Fibroblast of lung (primary cell): ENCODE measurements at regions not wholly inside any gene's neighbourhood (a gene's known extent, or its start where the extent isn't known, plus 50 kb on each side); places are given as distances from the start of the nearest gene placed in this dataset.
A peak's percentile ranks its signal among the peaks of the same experiment; 100 is the strongest.

Source experiments
- DNase-seq, 2 donors: peaks; one replicate each; pipeline versions ENCODE4 v3.0.0 to v3.0.0-alpha.2; 2010; ENCODE audit warnings: low read depth in 2 of 2
- H2AFZ ChIP-seq: 2 replicates; pipeline ENCODE4 v1.5.1; 2012; ENCODE audit warnings: low read length, control low read depth, inconsistent platforms
- H3K27ac ChIP-seq: 2 replicates; pipeline ENCODE4 v1.5.1; 2011; ENCODE audit warnings: low read length, control low read depth; ENCODE audit not compliant: insufficient read depth
- H3K27me3 ChIP-seq: 2 replicates; pipeline ENCODE4 v1.5.1; 2011; ENCODE audit warnings: mild to moderate bottlenecking, low read length; ENCODE audit not compliant: control insufficient read depth, insufficient read depth
- H3K36me3 ChIP-seq: 2 replicates; pipeline ENCODE4 v1.5.1; 2011; ENCODE audit warnings: low read length; ENCODE audit not compliant: control insufficient read depth, insufficient read depth
- H3K4me1 ChIP-seq: 2 replicates; pipeline ENCODE4 v1.5.1; 2011; ENCODE audit warnings: low read length; ENCODE audit not compliant: control insufficient read depth, insufficient read depth; ENCODE audit errors: extremely low read depth
- H3K4me2 ChIP-seq: 2 replicates; pipeline ENCODE4 v1.5.1; 2011; ENCODE audit warnings: low read length, control low read depth; ENCODE audit not compliant: insufficient read depth; ENCODE audit errors: extremely low read depth
- H3K4me3 ChIP-seq, 4 experiments: fragments of 200-600 bp in 1 of 4; sonication (generic) in 1 of 4; replicated peaks in 1 of 4; 2 replicates each; pipeline ENCODE4 v1.5.1; 2011 to 2016; ENCODE audit warnings: low read length in 4 of 4, low read depth in 3 of 4, mild to moderate bottlenecking in 3 of 4, control low read depth in 2 of 4, inconsistent platforms in 1 of 4, mixed read lengths in 1 of 4; ENCODE audit not compliant: insufficient read depth in 1 of 4; ENCODE audit errors: control extremely low read depth in 1 of 4
- H3K79me2 ChIP-seq: 2 replicates; pipeline ENCODE4 v1.5.1; 2012; ENCODE audit warnings: mild to moderate bottlenecking, low read length, inconsistent platforms; ENCODE audit not compliant: control insufficient read depth, insufficient read depth
- H3K9ac ChIP-seq: 2 replicates; pipeline ENCODE4 v1.5.1; 2011; ENCODE audit warnings: mild to moderate bottlenecking, low read length, control low read depth; ENCODE audit not compliant: insufficient read depth
- H3K9me3 ChIP-seq: 2 replicates; pipeline ENCODE4 v1.5.1; 2012; ENCODE audit warnings: low read depth, low read length; ENCODE audit not compliant: control insufficient read depth, insufficient read depth
- H4K20me1 ChIP-seq: 2 replicates; pipeline ENCODE4 v1.5.1; 2011; ENCODE audit warnings: low read length; ENCODE audit not compliant: control insufficient read depth, insufficient read depth; ENCODE audit errors: extremely low read depth
- EZH2 ChIP-seq: IDR thresholded peaks from 2 replicates; pipeline ENCODE4 v1.5.1; 2012; ENCODE audit warnings: low read length, control low read depth, mild to moderate bottlenecking; ENCODE audit errors: missing control alignments
- TF ChIP-seq, protein P1 (sequence below), 2 donors: IDR thresholded peaks in 1 of 2; conservative IDR thresholded peaks in 1 of 2; 1 replicate in 1 of 2; 2 replicates in 1 of 2; pipeline ENCODE4 v1.5.1; 2011 to 2012; ENCODE audit warnings: low read length in 2 of 2, control low read depth in 1 of 2, inconsistent platforms in 1 of 2, low read depth in 1 of 2, mild to moderate bottlenecking in 1 of 2

DNA sequence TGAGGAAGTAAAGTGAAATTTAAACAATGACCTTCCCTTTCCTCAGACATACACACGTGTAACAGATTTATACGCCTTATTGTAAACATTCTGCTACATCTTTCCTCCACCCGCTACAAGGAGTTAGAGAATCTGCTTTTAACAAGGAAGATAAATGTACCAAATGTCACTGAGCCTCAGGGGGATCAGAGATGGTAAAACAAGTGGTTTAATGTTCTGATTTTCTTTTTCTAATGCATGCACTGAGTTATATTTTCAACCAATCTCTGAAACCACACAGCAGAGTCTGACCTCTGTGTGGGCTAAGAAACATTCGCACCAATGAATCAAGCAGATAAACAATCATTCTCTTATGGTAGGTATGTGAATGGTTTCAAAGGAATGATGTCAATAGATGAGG lies 599.5 kb downstream of the ARL4A start:
- DNase-seq = peak in 1 of 2 donors; percentile 47
- H3K9ac ChIP-seq = no peak overlapping the region
- no peaks in the 10 kb centered on the region for H3K27me3 ChIP-seq
- H3K4me3 ChIP-seq = no peak overlapping the region
- TF ChIP-seq, protein P1, sequence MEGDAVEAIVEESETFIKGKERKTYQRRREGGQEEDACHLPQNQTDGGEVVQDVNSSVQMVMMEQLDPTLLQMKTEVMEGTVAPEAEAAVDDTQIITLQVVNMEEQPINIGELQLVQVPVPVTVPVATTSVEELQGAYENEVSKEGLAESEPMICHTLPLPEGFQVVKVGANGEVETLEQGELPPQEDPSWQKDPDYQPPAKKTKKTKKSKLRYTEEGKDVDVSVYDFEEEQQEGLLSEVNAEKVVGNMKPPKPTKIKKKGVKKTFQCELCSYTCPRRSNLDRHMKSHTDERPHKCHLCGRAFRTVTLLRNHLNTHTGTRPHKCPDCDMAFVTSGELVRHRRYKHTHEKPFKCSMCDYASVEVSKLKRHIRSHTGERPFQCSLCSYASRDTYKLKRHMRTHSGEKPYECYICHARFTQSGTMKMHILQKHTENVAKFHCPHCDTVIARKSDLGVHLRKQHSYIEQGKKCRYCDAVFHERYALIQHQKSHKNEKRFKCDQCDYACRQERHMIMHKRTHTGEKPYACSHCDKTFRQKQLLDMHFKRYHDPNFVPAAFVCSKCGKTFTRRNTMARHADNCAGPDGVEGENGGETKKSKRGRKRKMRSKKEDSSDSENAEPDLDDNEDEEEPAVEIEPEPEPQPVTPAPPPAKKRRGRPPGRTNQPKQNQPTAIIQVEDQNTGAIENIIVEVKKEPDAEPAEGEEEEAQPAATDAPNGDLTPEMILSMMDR (conservative IDR thresholded peaks at IDR 0.05 in 1 of 2, IDR thresholded peaks at IDR 0.05 in 1 of 2; ENCODE audit: low read depth in 1 of 2, low read length in 2 of 2) = no peak
- TF ChIP-seq EZH2 = no peak
- no peak overlapping the region for H3K4me2 ChIP-seq
- no peaks in the 10 kb centered on the region for H3K36me3 ChIP-seq
- H2AFZ ChIP-seq = peak overlapping the region; percentile 21
- no peak overlapping the region for H3K27ac ChIP-seq
- no peaks in the 10 kb centered on the region for H4K20me1 ChIP-seq
- H3K9me3 ChIP-seq = no peaks in the 10 kb centered on the region
- no peaks in the 10 kb centered on the region for H3K4me1 ChIP-seq
- H3K79me2 ChIP-seq = no peaks in the 10 kb centered on the region

DNA sequence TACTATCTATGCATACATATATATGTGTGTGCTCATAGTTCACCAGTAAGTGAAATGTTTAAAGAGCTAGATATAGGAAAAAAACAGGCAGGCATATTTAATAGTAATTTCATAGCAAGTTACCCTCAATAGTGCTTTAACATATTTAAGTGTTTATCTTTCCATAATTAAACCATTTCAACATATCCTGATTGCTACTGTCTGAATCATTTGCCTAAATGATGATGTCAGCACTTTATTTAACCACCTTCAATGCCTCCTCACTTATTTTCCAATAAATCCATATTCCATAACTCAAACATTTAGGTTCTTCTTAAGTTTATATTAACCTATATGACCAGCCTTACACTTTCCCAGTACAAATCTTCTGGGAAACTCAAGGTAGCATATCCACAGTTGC lies 601.1 kb downstream of the ARL4A start:
- H3K9ac ChIP-seq = no peak overlapping the region
- H3K4me3 ChIP-seq = no peak overlapping the region
- H2AFZ ChIP-seq = no peak overlapping the region
- H3K4me1 ChIP-seq = no peaks in the 10 kb centered on the region
- no peak overlapping the region for H3K27ac ChIP-seq
- H3K4me2 ChIP-seq = peak overlapping the region; percentile 28
- no peaks in the 10 kb centered on the region for H3K9me3 ChIP-seq
- H3K79me2 ChIP-seq = no peaks in the 10 kb centered on the region
- DNase-seq = peak; percentile 20 to 21
- no peaks in the 10 kb centered on the region for H3K27me3 ChIP-seq
- no peaks in the 10 kb centered on the region for H4K20me1 ChIP-seq
- TF ChIP-seq, protein P1 (conservative IDR thresholded peaks at IDR 0.05 in 1 of 2, IDR thresholded peaks at IDR 0.05 in 1 of 2; ENCODE audit: low read depth in 1 of 2, low read length in 2 of 2) = no peak
- TF ChIP-seq EZH2 = no peak
- H3K36me3 ChIP-seq = no peaks in the 10 kb centered on the region

DNA sequence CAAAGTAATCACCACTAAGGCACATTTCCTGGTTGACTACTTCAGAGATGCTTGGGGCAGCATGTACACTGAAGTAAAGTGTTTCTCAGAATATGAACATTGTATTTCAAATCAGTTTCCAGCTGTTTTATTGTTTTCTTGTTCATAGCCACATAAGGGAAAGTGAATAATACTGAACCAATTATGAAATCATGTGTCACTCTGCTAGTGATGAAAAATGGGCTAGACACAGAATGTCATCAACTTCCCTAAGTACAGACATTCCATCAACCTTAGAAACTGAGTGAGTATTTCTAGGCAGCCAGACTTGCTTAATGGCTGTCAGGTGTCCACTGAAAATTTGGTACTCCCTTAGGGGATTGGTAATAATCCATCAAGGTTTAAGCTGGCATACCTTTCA lies 603.5 kb downstream of the ARL4A start:
- no peaks in the 10 kb centered on the region for H4K20me1 ChIP-seq
- no peak overlapping the region for H3K4me3 ChIP-seq
- no peaks in the 10 kb centered on the region for H3K79me2 ChIP-seq
- no peaks in the 10 kb centered on the region for H3K27me3 ChIP-seq
- TF ChIP-seq EZH2 = no peak
- TF ChIP-seq, protein P1 (conservative IDR thresholded peaks at IDR 0.05 in 1 of 2, IDR thresholded peaks at IDR 0.05 in 1 of 2; ENCODE audit: low read depth in 1 of 2, low read length in 2 of 2) = no peak
- no peak overlapping the region for H3K27ac ChIP-seq
- H3K9ac ChIP-seq = no peak overlapping the region
- H2AFZ ChIP-seq = no peak overlapping the region
- no peak overlapping the region for H3K4me2 ChIP-seq
- no peaks in the 10 kb centered on the region for H3K9me3 ChIP-seq
- no peaks in the 10 kb centered on the region for H3K4me1 ChIP-seq
- no peaks in the 10 kb centered on the region for H3K36me3 ChIP-seq
- DNase-seq = peak in 1 of 2 donors; percentile 43
